HL-60 (cell line): ENCODE measurements at regions not wholly inside any gene's neighbourhood (a gene's known extent, or its start where the extent isn't known, plus 50 kb on each side); places are given as distances from the start of the nearest gene placed in this dataset.

Source experiments
- CTCF ChIP-seq: IDR thresholded peaks from one replicate; pipeline ENCODE4 v1.5.1; 2011; ENCODE audit warnings: low read length, control low read depth, inconsistent platforms; ENCODE audit not compliant: insufficient read depth
- POLR2AphosphoS5 ChIP-seq: IDR thresholded peaks from 2 replicates; pipeline ENCODE4 v1.6.1; 2012; ENCODE audit warnings: low read depth

GRCh38 chr13:108034909-108035410 lies 180.4 kb downstream of the LIG4 start:
- no peak for TF ChIP-seq POLR2AphosphoS5
- TF ChIP-seq CTCF, result no peak
